ENCODE measurements at regions not wholly inside any gene's neighbourhood (a gene's known extent, or its start where the extent isn't known, plus 50 kb on each side); places are given as distances from the start of the nearest gene placed in this dataset.

DNA sequence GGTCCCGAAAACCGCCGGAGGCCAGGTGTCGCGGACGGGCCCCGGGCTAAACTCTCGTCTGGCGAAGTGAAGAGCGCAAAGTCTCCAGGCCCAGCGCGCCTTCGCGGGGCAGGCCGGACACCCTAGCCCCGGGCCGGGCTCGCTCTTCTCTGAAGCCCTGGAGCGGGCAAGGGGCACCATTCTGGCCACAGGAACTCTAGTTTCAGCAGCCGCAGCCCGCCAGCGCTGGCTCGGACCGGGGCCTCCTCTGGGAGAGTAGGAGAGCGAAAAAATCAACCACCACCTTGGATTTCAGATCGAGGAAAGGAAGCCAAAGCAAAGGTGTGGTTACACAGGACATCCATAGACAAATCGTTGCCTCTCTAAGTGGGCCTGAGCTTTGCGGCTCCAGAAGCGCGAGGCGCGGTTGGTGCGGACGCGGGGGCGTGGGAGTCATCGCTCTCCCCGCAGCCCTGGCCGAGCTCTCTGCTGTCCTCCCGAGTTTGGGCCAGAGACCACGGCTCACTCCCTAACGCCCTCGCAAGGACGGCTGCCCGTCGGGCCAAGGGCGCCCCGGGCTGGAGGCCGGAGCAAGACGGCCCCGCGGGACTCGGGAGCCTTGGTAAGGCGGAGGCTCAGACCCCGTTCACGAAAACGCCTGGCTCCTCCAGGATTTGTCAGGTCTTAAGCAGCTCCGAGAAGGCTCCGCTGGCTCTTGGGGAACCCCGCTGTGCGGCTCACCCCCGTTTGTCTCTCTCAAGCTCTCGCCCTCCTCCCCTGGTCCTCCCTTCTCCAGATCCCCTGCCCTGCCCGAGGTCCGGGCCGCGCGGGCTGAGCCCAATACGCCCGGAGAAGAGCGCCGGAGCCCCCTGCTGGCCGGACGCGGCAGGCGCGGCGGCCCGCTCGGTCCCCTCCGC lies 132.9 kb upstream of the DPYD start:
- ATAC-seq (peak; percentile 96 to 98), FAIRE-seq (no peak), DNase-seq (ENCODE audit: low read depth in 1 of 2, low spot score in 1 of 2) (peak in 1 of 2 experiments; percentile 59)
- Histone ChIP-seq H3K9me3 (no peaks in the 10 kb centered on the region), H3K27ac (peak overlapping the region; percentile 76 to 91), H3K4me3 (peak overlapping the region; percentile 43), H3K4me1 (peaks cover 8% of the 10 kb centered on the region; the same call in 2 of the 3 replicates), H3K4me2 (peak overlapping the region; percentile 82)
- POLR2A ChIA-PET = no interaction called here
- TF ChIP-seq TP53 (CRISPR knock-in tag; IDR thresholded peaks at IDR 0.05) (no peak), RAD21 (conservative IDR thresholded peaks at IDR 0.05 in 1 of 2, IDR thresholded peaks at IDR 0.05 in 1 of 2) (peak; percentile 36 to 69; a peak in 4 of 5 replicates), SMC3 (IDR thresholded peaks at IDR 0.05) (peak; percentile 66), CTCF (IDR thresholded peaks at IDR 0.05) (peak; percentile 50)
- CTCF ChIA-PET = interaction anchor here (0.7 to 2.2 kb wide), 9 partner anchors 8 to 962 kb away, joined by 3 to 5 read pairs (median 3); partner anchors contain the start of gene DPYD
- WGBS (ENCODE audit: missing lambda C conversion rate) = 77% methylated on average over 56 of the region's 81 CpGs

DNA sequence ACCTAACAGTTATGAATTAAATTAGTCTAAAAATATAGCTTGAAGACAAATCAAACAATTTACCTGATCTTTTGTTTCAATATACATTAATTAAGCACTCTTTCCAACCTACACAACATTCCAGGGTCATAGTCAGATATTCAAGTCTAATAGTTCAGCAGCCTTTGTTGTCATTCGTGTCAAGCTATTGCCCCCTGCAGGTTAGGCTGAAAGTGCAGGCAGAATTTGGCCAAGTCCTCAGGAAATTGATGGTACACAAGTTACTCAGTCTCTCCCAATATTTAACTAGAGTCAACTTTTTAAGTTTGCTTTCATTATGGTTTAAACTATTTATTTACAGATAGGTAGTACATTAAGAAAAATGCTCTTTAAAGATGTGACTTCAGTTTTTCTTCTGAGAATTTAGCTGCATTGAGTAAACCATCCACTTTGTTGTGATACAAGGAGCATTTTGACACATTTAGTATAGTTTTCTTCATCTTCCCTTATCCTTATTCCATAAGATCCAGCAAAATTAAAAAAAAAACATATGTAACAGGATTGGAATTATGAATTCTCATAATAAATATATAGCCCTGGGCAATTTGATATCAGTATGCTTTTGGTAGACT lies 130.3 kb upstream of the DPYD start:
- 0 out of 6 replicates have a peak, but pooled peaks of 1 of the 2 experiments have one; percentile 20 for ATAC-seq
- Histone ChIP-seq H3K9me3 (no peaks in the 10 kb centered on the region), H3K4me3 (no peak overlapping the region), H3K4me1 (peaks cover 8% of the 10 kb centered on the region; the same call in 1 of the 3 replicates), H3K4me2 (no peak overlapping the region), H3K27ac (no peak overlapping the region)
- POLR2A ChIA-PET = interaction anchor here (0.9 kb wide), 1 partner anchor 213 kb away, joined by 4 read pairs; no protein-coding TSS in a partner anchor
- no peak for TF ChIP-seq E2F6 (IDR thresholded peaks at IDR 0.05; ENCODE audit: borderline replicate concordance, low read depth)
- peak; percentile 89 to 95 for TF ChIP-seq RAD21 (conservative IDR thresholded peaks at IDR 0.05 in 1 of 2, IDR thresholded peaks at IDR 0.05 in 1 of 2)
- peak; percentile 88 for TF ChIP-seq SMC3 (IDR thresholded peaks at IDR 0.05)
- TF ChIP-seq CTCF (IDR thresholded peaks at IDR 0.05) = peak; percentile 77
- no peak for TF ChIP-seq USF2 (IDR thresholded peaks at IDR 0.05)
- no peak for TF ChIP-seq NFE2L2 (conservative IDR thresholded peaks at IDR 0.05; ENCODE audit: low read length)
- no peak for TF ChIP-seq CHD4 (IDR thresholded peaks at IDR 0.05; ENCODE audit: borderline replicate concordance)
- TF ChIP-seq MAZ (IDR thresholded peaks at IDR 0.05; ENCODE audit: borderline replicate concordance, low read depth, low read length) = no peak
- TF ChIP-seq NPAS2 (CRISPR knock-in tag; IDR thresholded peaks at IDR 0.05; ENCODE audit: borderline replicate concordance) = no peak
- TF ChIP-seq POLR2AphosphoS2 (conservative IDR thresholded peaks at IDR 0.05; ENCODE audit: low read length) = no peak
- no peak for TF ChIP-seq ZSCAN20 (CRISPR knock-in tag; IDR thresholded peaks at IDR 0.05)
- DNase-seq (ENCODE audit: low read depth in 1 of 2, low spot score in 1 of 2) = peak; percentile 36 to 77
- 0% methylated on average over 1 of the region's 1 CpG for WGBS (ENCODE audit: missing lambda C conversion rate)
- FAIRE-seq = no peak
- CTCF ChIA-PET = interaction anchor here (0.7 to 1.6 kb wide), 12 partner anchors 9 to 1815 kb away, joined by 3 to 5 read pairs (median 3); no protein-coding TSS in a partner anchor
